AG04450 (cell line): ENCODE measurements at regions not wholly inside any gene's neighbourhood (a gene's known extent, or its start where the extent isn't known, plus 50 kb on each side); places are given as distances from the start of the nearest gene placed in this dataset.

Experiments
- CTCF ChIA-PET: fragments of 300-600, 350-600 bp; formaldehyde crosslinking; extraction: SDS; loops from one replicate; lab custom pipeline; 2022; ENCODE audit warnings: antibody characterized with exemption, inconsistent platforms; lab: Charles Lee
- POLR2A ChIA-PET: fragments of 350-600 bp; formaldehyde crosslinking; extraction: SDS; loops from one replicate; lab custom pipeline; 2021; ENCODE audit warnings: antibody characterized with exemption, inconsistent platforms; lab: Yijun Ruan, JAX
- DNase-seq: peaks from one replicate; pipeline ENCODE4 v3.0.0-alpha.2; 2011; ENCODE audit warnings: low read depth, low spot score
- H3K27ac ChIP-seq: one replicate; pipeline ENCODE4 v1.5.1; 2012; ENCODE audit warnings: low read depth, low read length, control low read depth
- H3K27me3 ChIP-seq: one replicate; pipeline ENCODE4 v1.6.0; 2012; ENCODE audit warnings: low read length; ENCODE audit not compliant: control insufficient read depth, insufficient read depth
- H3K4me3 ChIP-seq: 2 replicates; pipeline ENCODE4 v1.5.1; 2011; ENCODE audit warnings: mild to moderate bottlenecking, low read depth, low read length, control low read depth
- H3K9me3 ChIP-seq: 2 replicates; pipeline ENCODE4 v1.5.1; 2012; ENCODE audit warnings: low read length; ENCODE audit not compliant: control insufficient read depth, insufficient read depth
- CTCF ChIP-seq: IDR thresholded peaks from 2 replicates; pipeline ENCODE4 v1.5.1; 2011; ENCODE audit warnings: low read depth, low read length, control low read depth, inconsistent platforms

GRCh38 chr5:154588091-154588774 lies 110.2 kb upstream of the HAND1 start:
- TF ChIP-seq CTCF = no peak
- Histone ChIP-seq H3K9me3 (no peaks in the 10 kb centered on the region), H3K27me3 (peaks cover 6% of the 10 kb centered on the region), H3K27ac (no peak overlapping the region), H3K4me3 (no peak overlapping the region)
- DNase-seq = no peak
- ChIA-PET POLR2A (no interaction called here), CTCF (no interaction called here)

- H3K27me3 ChIP-seq = peaks cover 6% of the 10 kb centered on the region
- no peaks in the 10 kb centered on the region for H3K9me3 ChIP-seq
- no peak for DNase-seq
- H3K27ac ChIP-seq = no peak overlapping the region
- POLR2A ChIA-PET = no interaction called here
- no peak overlapping the region for H3K4me3 ChIP-seq
- CTCF ChIA-PET = no interaction called here
- TF ChIP-seq CTCF = no peak
These were observed 109.3 kb upstream of the HAND1 start for GRCh38 chr5:154587123-154588026.

- H3K9me3 ChIP-seq = no peaks in the 10 kb centered on the region
- peaks cover 4% of the 10 kb centered on the region for H3K27me3 ChIP-seq
- no peak overlapping the region for H3K4me3 ChIP-seq
- DNase-seq = no peak
- ChIA-PET CTCF (no interaction called here), POLR2A (no interaction called here)
- no peak for TF ChIP-seq CTCF
- no peak overlapping the region for H3K27ac ChIP-seq
These were observed 105.7 kb upstream of the HAND1 start for GRCh38 chr5:154583671-154584177.

- no peak for DNase-seq
- TF ChIP-seq CTCF = no peak
- H3K27me3 ChIP-seq = peaks cover 19% of the 10 kb centered on the region
- CTCF ChIA-PET = interaction anchor here (1.3 kb wide), 1 partner anchor 11 kb away, joined by 3 read pairs; no protein-coding TSS in a partner anchor
- H3K9me3 ChIP-seq = no peaks in the 10 kb centered on the region
- no peak overlapping the region for H3K4me3 ChIP-seq
- H3K27ac ChIP-seq = no peak overlapping the region
- POLR2A ChIA-PET = no interaction called here
These were observed 102.4 kb upstream of the HAND1 start for GRCh38 chr5:154580422-154580821.

- POLR2A ChIA-PET = no interaction called here
- CTCF ChIA-PET = interaction anchor here (0.6 kb wide), 1 partner anchor 12 kb away, joined by 3 read pairs; no protein-coding TSS in a partner anchor
These were observed 99.4 kb upstream of the HAND1 start for GRCh38 chr5:154577416-154577815.

More at GRCh38 chr5:154577416-154577815, 99.4 kb upstream of the HAND1 start:
- no peak for DNase-seq
- Histone ChIP-seq H3K9me3 (no peaks in the 10 kb centered on the region), H3K4me3 (no peak overlapping the region), H3K27me3 (peaks cover 30% of the 10 kb centered on the region), H3K27ac (no peak overlapping the region)
- TF ChIP-seq CTCF = no peak
